ENCODE measurements at regions not wholly inside any gene's neighbourhood (a gene's known extent, or its start where the extent isn't known, plus 50 kb on each side); places are given as distances from the start of the nearest gene placed in this dataset.

GRCh38 chr6:78397499-78397898, 469.9 kb upstream of the IRAK1BP1 start:
- DNase-seq, result no peak

GRCh38 chr6:78398292-78398691, 469.1 kb upstream of the IRAK1BP1 start:
- no peak for DNase-seq

- no peak for DNase-seq
Measured at GRCh38 chr6:78400076-78400475, 467.3 kb upstream of the IRAK1BP1 start.

DNA sequence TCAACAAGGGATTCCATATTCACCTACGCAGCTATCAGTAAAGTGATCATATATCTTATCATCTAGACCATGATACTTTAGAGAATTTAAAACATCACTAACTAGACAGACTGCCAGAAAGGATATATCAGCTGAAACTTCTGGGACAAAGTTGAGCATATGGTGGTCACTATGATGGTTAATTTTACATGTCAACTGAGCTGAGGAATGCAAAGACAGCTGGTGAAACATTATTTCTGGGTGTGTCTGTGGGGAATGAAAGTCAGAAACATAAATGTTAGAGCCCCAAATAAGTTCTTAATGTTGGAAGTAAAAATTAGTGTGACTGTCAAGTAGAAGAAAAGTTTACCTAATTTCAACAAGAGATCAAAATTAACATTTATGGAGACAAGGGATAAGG, 440.0 kb upstream of the IRAK1BP1 start:
- no peak for DNase-seq

GRCh38 chr6:78430521-78430920, 436.8 kb upstream of the IRAK1BP1 start:
- no peak for DNase-seq

DNA sequence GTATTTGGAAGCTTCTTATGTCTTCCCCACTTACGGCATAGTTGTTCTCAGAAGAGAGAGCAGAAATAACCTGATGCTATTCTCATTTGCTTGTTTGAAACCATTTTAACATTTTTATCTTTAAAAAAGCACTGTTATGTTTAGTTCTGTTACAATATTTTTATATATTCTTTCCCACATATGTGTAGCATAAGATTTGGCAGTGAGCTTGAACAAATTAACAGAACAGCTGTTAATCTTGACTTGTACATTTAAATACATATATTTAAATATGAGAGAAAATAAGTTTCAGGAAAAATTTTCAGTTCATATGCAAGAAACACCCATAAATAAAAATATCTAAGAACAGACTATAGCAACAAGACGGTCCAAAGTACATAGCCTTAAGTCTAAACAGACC, 431.7 kb upstream of the IRAK1BP1 start:
- DNase-seq, result no peak

- no peak for DNase-seq
Measured at GRCh38 chr6:78436335-78436734, 431.0 kb upstream of the IRAK1BP1 start.

GRCh38 chr6:78438135-78438534, 429.2 kb upstream of the IRAK1BP1 start:
- no peak for DNase-seq

DNA sequence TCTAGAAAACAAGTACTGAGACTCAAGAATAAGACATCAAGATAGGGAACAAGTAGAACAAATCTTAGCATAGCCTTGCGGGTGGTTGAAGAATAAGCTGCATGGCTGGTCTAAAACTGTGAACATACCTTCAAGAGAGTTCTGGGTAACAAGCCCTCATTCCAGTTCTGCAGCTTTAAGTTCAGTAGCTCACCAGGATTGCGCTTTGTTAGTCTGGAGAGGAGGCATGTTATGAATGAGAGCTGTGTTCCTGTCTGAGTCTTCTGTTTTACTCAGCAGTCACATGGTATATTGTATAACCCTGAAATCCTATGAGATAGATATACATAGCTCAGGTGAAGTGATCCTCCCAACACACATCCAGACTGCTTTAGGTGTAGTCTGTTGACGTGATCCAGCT, 406.6 kb upstream of the IRAK1BP1 start:
- no peak for DNase-seq

DNA sequence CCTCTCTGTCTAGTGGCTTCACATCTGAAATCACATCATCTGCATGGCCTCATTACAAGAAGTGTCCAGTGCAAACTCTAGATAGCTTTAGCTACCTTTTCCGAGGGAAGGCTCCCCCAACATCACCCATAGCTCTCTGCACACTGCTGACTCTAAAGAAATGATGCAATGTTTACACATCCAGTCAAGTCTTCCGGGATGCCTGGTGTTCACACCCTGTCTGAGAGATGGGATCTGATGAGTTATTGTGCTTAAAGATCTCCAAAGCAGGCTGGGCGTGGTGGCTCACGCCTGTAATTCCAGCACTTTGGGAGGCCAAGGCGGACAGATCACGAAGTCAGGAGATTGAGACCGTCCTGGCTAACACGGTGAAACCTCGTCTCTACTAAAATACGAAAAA, 404.6 kb upstream of the IRAK1BP1 start:
- DNase-seq, result no peak

GRCh38 chr6:78465059-78465634, 402.2 kb upstream of the IRAK1BP1 start:
- no peak for DNase-seq

GRCh38 chr6:78476561-78476960, 390.8 kb upstream of the IRAK1BP1 start:
- no peak for DNase-seq

DNA sequence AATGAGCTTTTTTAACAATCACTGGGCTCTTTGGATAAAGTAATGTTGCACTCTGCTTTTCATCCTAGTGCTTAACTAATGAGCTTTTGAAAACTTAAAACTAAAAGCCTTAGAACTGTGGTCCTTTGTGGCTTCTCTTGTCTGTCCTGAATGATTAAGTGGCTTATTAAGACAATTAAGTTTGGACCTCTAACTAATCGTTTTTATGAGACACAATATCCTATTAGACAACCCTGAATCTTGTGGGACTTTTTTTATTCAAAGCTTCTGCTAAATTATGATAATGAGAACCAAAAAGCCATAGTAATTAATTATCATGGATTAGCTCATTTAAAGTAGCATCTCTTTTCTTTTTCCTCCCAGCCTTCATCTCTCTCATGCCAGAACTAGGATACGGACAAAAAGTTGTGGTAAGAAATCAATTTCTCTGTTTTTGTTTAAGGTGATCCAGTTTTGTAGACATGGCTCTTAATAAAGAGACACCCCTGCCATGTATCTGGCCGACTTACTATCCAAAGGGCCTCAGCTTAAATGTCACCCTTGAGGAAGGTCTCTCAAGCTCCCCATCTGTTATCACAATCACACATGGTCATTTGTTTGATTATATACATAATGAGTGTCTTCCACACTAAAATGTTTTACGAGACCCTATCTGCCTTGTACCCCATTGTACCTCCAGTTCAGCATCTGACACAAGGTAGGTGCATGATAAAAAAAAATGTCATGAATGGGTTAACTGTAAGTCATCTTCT, 384.4 kb upstream of the IRAK1BP1 start:
- DNase-seq, result no peak

GRCh38 chr6:78483553-78484197, 383.7 kb upstream of the IRAK1BP1 start:
- no peak for DNase-seq

GRCh38 chr6:78484198-78485064, 382.9 kb upstream of the IRAK1BP1 start:
- DNase-seq, result no peak

DNA sequence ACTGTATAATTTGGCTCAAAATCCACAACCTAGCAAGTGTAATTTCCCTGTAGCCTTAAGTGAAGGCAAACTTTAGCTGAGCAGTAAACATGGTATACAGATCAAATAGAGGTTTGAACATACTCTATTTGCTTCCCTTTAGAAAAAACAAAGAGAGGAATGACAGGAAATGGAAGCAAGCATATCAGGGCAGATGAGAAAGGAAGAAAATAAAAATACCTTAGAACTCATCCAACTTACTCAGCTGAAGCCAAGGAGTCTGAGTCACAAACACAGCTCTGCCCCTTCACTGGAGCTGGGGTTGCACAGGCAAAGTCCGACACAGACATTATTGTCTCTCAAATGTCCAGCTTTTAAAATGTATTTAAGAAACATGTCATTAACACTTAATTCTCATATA, 379.9 kb upstream of the IRAK1BP1 start:
- no peak for DNase-seq

GRCh38 chr6:78489874-78490273, 377.5 kb upstream of the IRAK1BP1 start:
- DNase-seq, result no peak

DNA sequence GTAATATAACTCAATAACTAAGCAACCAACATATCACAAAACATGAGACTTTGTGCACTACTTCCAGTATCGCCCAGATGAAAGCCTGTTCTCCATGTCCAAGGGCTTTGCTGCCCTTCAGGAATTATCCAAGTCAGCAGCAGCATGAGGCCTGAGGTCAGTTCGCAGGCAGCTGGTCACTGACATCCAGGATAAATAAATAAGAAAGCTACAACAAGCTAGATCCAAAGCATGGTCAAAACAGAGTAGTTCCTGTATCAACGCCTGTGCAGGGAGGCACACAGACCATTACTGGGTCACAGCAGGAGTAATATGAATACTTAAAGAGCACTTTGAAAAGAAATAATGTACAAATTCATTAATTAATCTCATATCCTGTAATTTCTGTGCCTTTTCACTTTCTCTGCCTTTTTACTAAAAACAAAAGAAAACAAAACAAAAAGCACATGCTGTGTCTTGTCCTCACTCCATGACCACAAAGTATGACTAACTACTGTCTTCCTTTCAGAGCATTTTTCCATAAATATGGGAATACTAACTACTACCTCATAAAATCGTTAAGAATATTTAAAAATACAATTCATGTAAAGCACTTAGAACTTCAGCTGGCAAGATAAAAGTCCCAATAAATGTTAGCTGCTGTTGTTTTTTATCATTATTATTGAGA, 374.9 kb upstream of the IRAK1BP1 start:
- no peak for DNase-seq

GRCh38 chr6:78500299-78501089, 366.9 kb upstream of the IRAK1BP1 start:
- DNase-seq, result no peak

- DNase-seq, result no peak
Measured at GRCh38 chr6:78502386-78502887, 364.9 kb upstream of the IRAK1BP1 start.

- DNase-seq, result no peak
Measured at GRCh38 chr6:78505178-78505577, 362.2 kb upstream of the IRAK1BP1 start.

DNA sequence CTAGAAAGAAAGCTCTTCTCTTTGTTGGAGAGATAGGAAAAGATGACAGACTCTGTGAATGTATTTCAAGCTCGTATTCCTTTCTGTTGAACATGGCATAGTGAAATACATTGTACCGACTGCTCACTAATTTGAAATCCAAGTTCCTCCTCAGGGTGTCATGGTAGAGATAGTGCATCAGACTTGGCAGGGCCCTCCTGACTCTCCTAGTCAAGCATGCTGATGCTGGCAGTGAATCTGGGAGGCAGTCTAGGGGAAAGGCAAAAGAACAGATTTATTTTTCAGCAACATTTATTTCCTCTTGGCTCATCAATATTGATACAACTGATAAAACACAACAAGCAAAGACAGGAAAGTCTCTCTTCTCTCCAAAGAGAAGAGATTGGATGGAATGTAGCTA, 356.3 kb upstream of the IRAK1BP1 start:
- no peak for DNase-seq
